Prostate gland (tissue), 2 donors: ENCODE measurements at regions not wholly inside any gene's neighbourhood (a gene's known extent, or its start where the extent isn't known, plus 50 kb on each side); places are given as distances from the start of the nearest gene placed in this dataset.

Experiments
- POLR2A ChIP-seq: fragments of 450-650 bp; IDR thresholded peaks from one replicate; pipeline ENCODE4 v1.6.1; 2016; ENCODE audit warnings: antibody characterized with exemption, mild to moderate bottlenecking
- POLR2AphosphoS5 ChIP-seq: sonication (generic); formaldehyde crosslinking; IDR thresholded peaks from one replicate; pipeline ENCODE4 v1.6.1; 2017; ENCODE audit warnings: antibody characterized with exemption
- TF ChIP-seq, protein P1 (sequence below), 4 experiments: fragments of 200-600 bp in 2 of 4; fragments of 450-650 bp in 2 of 4; sonication (generic) in 2 of 4; IDR thresholded peaks; 1 replicate in 3 of 4; 2 replicates in 1 of 4; pipeline ENCODE4 v1.5.1; 2016 to 2019; ENCODE audit warnings: antibody characterized with exemption in 4 of 4, mild to moderate bottlenecking in 2 of 4, moderate library complexity in 2 of 4

DNA sequence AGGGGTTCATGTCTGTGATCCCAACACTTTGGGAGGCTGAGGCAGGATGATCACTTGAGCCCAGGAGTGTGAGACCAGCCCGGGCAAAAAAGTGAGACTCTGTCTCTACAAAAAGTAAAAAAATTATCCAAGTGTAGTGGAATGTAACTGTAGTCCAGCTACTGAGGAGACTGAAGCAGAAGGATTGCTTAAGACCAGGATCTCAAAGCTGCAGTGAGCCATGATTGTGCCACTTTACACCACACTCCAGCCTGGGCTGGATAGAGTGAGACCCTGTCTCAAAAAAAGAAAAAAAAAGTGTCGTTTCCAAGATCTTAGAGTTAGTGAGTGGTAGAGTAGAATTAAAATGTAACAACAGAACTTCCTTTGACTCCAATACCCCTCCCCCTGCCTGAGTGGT lies 589.4 kb upstream of the MBL2 start:
- TF ChIP-seq, protein P1, sequence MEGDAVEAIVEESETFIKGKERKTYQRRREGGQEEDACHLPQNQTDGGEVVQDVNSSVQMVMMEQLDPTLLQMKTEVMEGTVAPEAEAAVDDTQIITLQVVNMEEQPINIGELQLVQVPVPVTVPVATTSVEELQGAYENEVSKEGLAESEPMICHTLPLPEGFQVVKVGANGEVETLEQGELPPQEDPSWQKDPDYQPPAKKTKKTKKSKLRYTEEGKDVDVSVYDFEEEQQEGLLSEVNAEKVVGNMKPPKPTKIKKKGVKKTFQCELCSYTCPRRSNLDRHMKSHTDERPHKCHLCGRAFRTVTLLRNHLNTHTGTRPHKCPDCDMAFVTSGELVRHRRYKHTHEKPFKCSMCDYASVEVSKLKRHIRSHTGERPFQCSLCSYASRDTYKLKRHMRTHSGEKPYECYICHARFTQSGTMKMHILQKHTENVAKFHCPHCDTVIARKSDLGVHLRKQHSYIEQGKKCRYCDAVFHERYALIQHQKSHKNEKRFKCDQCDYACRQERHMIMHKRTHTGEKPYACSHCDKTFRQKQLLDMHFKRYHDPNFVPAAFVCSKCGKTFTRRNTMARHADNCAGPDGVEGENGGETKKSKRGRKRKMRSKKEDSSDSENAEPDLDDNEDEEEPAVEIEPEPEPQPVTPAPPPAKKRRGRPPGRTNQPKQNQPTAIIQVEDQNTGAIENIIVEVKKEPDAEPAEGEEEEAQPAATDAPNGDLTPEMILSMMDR (IDR thresholded peaks at IDR 0.05), result no peak
- TF ChIP-seq POLR2A, result no peak
- no peak for TF ChIP-seq POLR2AphosphoS5
